ENCODE measurements at regions not wholly inside any gene's neighbourhood (a gene's known extent, or its start where the extent isn't known, plus 50 kb on each side); places are given as distances from the start of the nearest gene placed in this dataset.

DNA sequence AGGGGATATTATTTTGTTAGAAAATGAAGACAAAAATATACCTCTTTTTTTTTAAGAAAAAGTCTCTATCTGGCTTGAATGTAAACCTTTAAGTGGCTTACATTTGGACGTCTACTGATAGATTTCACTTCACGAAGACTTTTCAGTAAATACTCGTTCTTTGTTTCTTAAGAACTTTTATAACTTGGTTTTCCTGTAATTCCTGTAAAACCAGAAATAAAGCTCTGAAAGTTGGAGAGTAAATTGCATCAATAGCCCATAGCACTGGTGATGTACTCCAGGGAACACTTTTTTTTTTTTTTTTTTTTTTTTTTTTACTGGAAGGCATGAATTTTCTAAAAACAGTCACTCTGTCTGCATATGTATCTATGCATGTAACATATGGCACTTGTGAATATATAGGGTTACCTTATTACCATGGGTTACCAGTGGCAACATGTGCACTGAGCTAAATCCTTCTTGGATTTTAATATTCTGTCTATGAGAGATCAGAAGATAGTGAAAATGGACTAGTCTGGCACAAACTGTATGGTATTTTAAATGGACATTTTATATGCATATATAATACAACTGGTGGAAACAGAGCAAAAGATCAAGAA lies 309.2 kb upstream of the TCF4 start:
- FAIRE-seq: no peak
- H3K36me3 ChIP-seq (ENCODE audit: control insufficient read depth in 2 of 4, insufficient read depth in 4 of 4, low read length in 3 of 4): no peaks in the 10 kb centered on the region
- H3K79me1 ChIP-seq (ENCODE audit: low read depth, low read length): no peaks in the 10 kb centered on the region
- H3K23ac ChIP-seq (ENCODE audit: insufficient read length): no peak overlapping the region
- H3K4me1 ChIP-seq (replicated peaks in 1 of 4; ENCODE audit: control insufficient read depth in 3 of 4, insufficient read depth in 4 of 4, low read length in 3 of 4): peaks cover 0 to 7% (median 0%) of the 10 kb centered on the region in 4 experiments; a peak in 1 of 7 replicates
- H2BK20ac ChIP-seq (ENCODE audit: low read length): no peak overlapping the region
- no peak overlapping the region for H2BK5ac ChIP-seq (ENCODE audit: low read depth, low read length)
- H3K4me3 ChIP-seq (ENCODE audit: extremely low read depth in 1 of 4, insufficient read depth in 2 of 4, low read depth in 3 of 4, low read length in 4 of 4): no peak overlapping the region
- no peak overlapping the region for H2BK12ac ChIP-seq (ENCODE audit: low read depth, low read length)
- no peak overlapping the region for H3K56ac ChIP-seq (replicated peaks; ENCODE audit: insufficient read length, low read depth, low read length)
- no peak for DNase-seq (ENCODE audit: low read depth in 1 of 2, low spot score in 2 of 2)
- WGBS, 2 experiments (ENCODE audit: extremely low coverage in 1 of 2, insufficient coverage in 1 of 2, insufficient read length in 1 of 2, insufficient replicate concordance in 2 of 2, low coverage in 1 of 2, low lambda C conversion rate in 2 of 2, missing lambda C conversion rate in 1 of 2): 97% methylated on average over 3 of the region's 3 CpGs; no CpG with 5 or more reads in 1 of the 2 experiments
- POLR2A ChIA-PET (ENCODE audit: partially characterized antibody): no interaction called here
- no peak overlapping the region for H3K4ac ChIP-seq (replicated peaks; ENCODE audit: insufficient read length, low read depth, low read length)
- no peaks in the 10 kb centered on the region for H3K79me2 ChIP-seq (ENCODE audit: control insufficient read depth in 1 of 2, insufficient read depth in 2 of 2, low read length in 2 of 2)
- no peak overlapping the region for H2BK15ac ChIP-seq (ENCODE audit: low read length)
- H3K9me3 ChIP-seq (ENCODE audit: insufficient read depth in 2 of 2, low read depth in 1 of 2, low read length in 1 of 2): no peaks in the 10 kb centered on the region
- H4K91ac ChIP-seq (replicated peaks; ENCODE audit: insufficient read length, low read length): no peak overlapping the region
- TF ChIP-seq CHD1 (IDR thresholded peaks at IDR 0.05; ENCODE audit: low read depth, low read length) (no peak), EGR1 (IDR thresholded peaks at IDR 0.05; ENCODE audit: borderline replicate concordance, low read depth, low read length) (no peak), KDM4A (IDR thresholded peaks at IDR 0.05; ENCODE audit: low read depth, low read length, severe bottlenecking) (no peak), CBX5 (IDR thresholded peaks at IDR 0.05; ENCODE audit: low read depth, low read length) (no peak)
- TF ChIP-seq, protein P1, sequence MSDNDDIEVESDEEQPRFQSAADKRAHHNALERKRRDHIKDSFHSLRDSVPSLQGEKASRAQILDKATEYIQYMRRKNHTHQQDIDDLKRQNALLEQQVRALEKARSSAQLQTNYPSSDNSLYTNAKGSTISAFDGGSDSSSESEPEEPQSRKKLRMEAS (IDR thresholded peaks at IDR 0.05): no peak
- H4K8ac ChIP-seq (ENCODE audit: extremely low read depth, insufficient read depth, low read length): no peak overlapping the region
- H3K23me2 ChIP-seq (ENCODE audit: low read depth, low read length): no peaks in the 10 kb centered on the region
- H3K27ac ChIP-seq (ENCODE audit: low read depth, low read length): no peak overlapping the region
- no peak overlapping the region for H3K4me2 ChIP-seq (ENCODE audit: insufficient read depth in 1 of 2, low read depth in 2 of 2, low read length in 2 of 2)
- H3K14ac ChIP-seq (ENCODE audit: insufficient read length): no peak overlapping the region
- H2AFZ ChIP-seq (ENCODE audit: low read length): no peak overlapping the region
- CTCF ChIA-PET (ENCODE audit: partially characterized antibody): interaction anchor here (0.6 to 1.3 kb wide), 3 partner anchors 10 to 200 kb away, joined by 3 read pairs; no protein-coding TSS in a partner anchor
- H4K20me1 ChIP-seq (replicated peaks in 1 of 2; ENCODE audit: control insufficient read depth in 1 of 2, insufficient read depth in 2 of 2, low read length in 2 of 2): no peaks in the 10 kb centered on the region
- H3K27me3 ChIP-seq (replicated peaks in 1 of 4; ENCODE audit: control insufficient read depth in 3 of 4, extremely low read depth in 1 of 4, insufficient read depth in 3 of 4, low read length in 3 of 4): no peaks in the 10 kb centered on the region
- H2AK5ac ChIP-seq (ENCODE audit: low read depth, low read length): no peak overlapping the region
- no peak overlapping the region for H2BK120ac ChIP-seq (replicated peaks; ENCODE audit: low read depth, low read length)
- no peak overlapping the region for H4K5ac ChIP-seq (ENCODE audit: insufficient read length, low read depth, low read length)
- no peak overlapping the region for H3K9ac ChIP-seq (replicated peaks in 1 of 4; ENCODE audit: extremely low read depth in 1 of 4, low read depth in 3 of 4, low read length in 3 of 4)
- no peak overlapping the region for H3K18ac ChIP-seq (ENCODE audit: extremely low read depth, low read length)

Data from H1 (cell line).